Heart left ventricle (tissue), 13 donors: ENCODE measurements at regions not wholly inside any gene's neighbourhood (a gene's known extent, or its start where the extent isn't known, plus 50 kb on each side); places are given as distances from the start of the nearest gene placed in this dataset.

Experiments used
- CTCF ChIP-seq, 12 donors: fragments of 200-600 bp; sonication (generic) in 4 of 12; IDR thresholded peaks; one replicate each; pipeline versions ENCODE4 v1.5.0 to v1.8.0; 2018 to 2022; ENCODE audit warnings: antibody characterized with exemption in 12 of 12, mild to moderate bottlenecking in 5 of 12
- POLR2A ChIP-seq, 2 donors: fragments of 450-650 bp; IDR thresholded peaks; one replicate each; pipeline ENCODE4 v1.6.1; 2017; ENCODE audit warnings: antibody characterized with exemption in 2 of 2, mild to moderate bottlenecking in 2 of 2, moderate library complexity in 2 of 2
- donor health status: ischemic (EF 13 %, LVEDD 7.1; RV severe dilation, severe dysfunction).
- donor health status: DM: no; HTN: yes; CAD: no.
- donor health status: DM: no; HTN: no; CAD: no.
- donor health status: ischemic (EF 25% LVEDD 6.9; RV normal size, moderate dysfunction).
- donor health status: ischemic (EF 25% LVEDD 5.7; RV mildly dilated, moderate dysfunction).
- donor health status: ischemic (EF 35%, LVEDD 5.7; RV mildly dilated, moderate dysfunction).
- donor health status: nonischemic (EF 11% LVEDD 7.7; RV severe dilation, severe dysfunction).
- donor health status: DM: yes; HTN: yes; CAD: no.
- donor health status: PGD.
- donor health status: ischemic (EF 29% LVEDD 5.4; RV normal size, mild dysfunction).
- donor health status: nonischemic (EF 23%, LVEDD 6.1; RV moderate dilation, normal function).

DNA sequence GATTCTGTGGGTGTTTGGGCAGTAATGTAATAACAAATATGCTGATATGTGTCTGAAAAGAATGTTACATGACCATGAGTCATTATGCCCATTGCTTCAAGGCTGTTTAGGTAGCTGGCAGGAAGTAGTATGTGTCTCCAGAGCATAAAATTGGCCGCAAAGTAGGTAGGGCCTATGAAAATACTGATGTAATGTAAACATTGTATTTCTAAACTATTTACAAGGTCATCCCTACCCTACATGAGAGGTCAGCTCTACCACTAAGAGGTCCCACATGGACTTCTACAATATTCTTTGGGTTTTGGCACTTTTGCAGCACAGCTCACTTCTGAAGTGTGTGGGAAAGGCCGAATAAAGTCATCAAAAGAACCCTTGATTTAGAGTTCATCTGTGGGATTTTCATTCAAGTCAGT, 301.9 kb downstream of the AHR start:
- TF ChIP-seq CTCF (IDR thresholded peaks at IDR 0.05): no peak
- TF ChIP-seq POLR2A (IDR thresholded peaks at IDR 0.05): no peak
